ENCODE measurements at regions not wholly inside any gene's neighbourhood (a gene's known extent, or its start where the extent isn't known, plus 50 kb on each side); places are given as distances from the start of the nearest gene placed in this dataset.
A peak's percentile ranks its signal among the peaks of the same experiment; 100 is the strongest.

- CTCF ChIA-PET = no interaction called here
- TF ChIP-seq SMC3 (IDR thresholded peaks at IDR 0.05; ENCODE audit: low read depth, low read length) (no peak), CTCF (conservative IDR thresholded peaks at IDR 0.05; ENCODE audit: low read depth, low read length) (no peak), MXI1 (IDR thresholded peaks at IDR 0.05; ENCODE audit: borderline replicate concordance, low read depth, low read length) (no peak), RCOR1 (IDR thresholded peaks at IDR 0.05; ENCODE audit: insufficient replicate concordance, low read length) (no peak), CEBPB (IDR thresholded peaks at IDR 0.05; ENCODE audit: low read depth, low read length) (no peak), BHLHE40 (IDR thresholded peaks at IDR 0.05; ENCODE audit: low read depth, low read length) (peak; percentile 19; the same call in 1 of the 2 replicates), USF2 (IDR thresholded peaks at IDR 0.05; ENCODE audit: low read depth, low read length) (no peak), ELK1 (IDR thresholded peaks at IDR 0.05; ENCODE audit: borderline replicate concordance, low read depth, low read length) (no peak)
- no peak overlapping the region for H4K5ac ChIP-seq (ENCODE audit: low read depth, low read length)
- peak overlapping the region; percentile 78 for H2AFZ ChIP-seq (replicated peaks; ENCODE audit: low read length, poor library complexity)
- peak overlapping the region; percentile 58; the same call in 1 of the 2 replicates for H3K14ac ChIP-seq (replicated peaks; ENCODE audit: low read depth, low read length)
- peak overlapping the region; percentile 41; the same call in 1 of the 3 replicates for H2BK15ac ChIP-seq (ENCODE audit: low read depth, low read length)
- H3K9ac ChIP-seq (ENCODE audit: low read depth, low read length) = no peak overlapping the region
- no peak overlapping the region for H3K4me3 ChIP-seq (ENCODE audit: insufficient read depth, low read depth, low read length)
- H3K56ac ChIP-seq (ENCODE audit: extremely low read depth, insufficient read depth, low read length) = no peak overlapping the region
- peak overlapping the region; percentile 79 for H2BK20ac ChIP-seq (ENCODE audit: low read depth, low read length)
- dilution Hi-C loops (cut with HindIII; ENCODE audit: low sequenced_read_pairs, unreplicated experiment) = no loop called here
- H4K8ac ChIP-seq (ENCODE audit: low read depth in 2 of 2, low read length in 2 of 2) = peak overlapping the region; percentile 27 to 51; a peak in 3 of 4 replicates
- ATAC-seq (ENCODE audit: low read depth) (peak; percentile 60), DNase-seq (peak; percentile 75)
- in situ Hi-C loops (cut with MboI; ENCODE audit: low sequenced_read_pairs) = no loop called here
- peak overlapping the region; percentile 63 for H3K4ac ChIP-seq (ENCODE audit: low read depth, low read length)
- H3K27me3 ChIP-seq (ENCODE audit: control insufficient read depth, insufficient read depth, low read length) = 0 out of 2 replicates have a peak, but pooled peaks cover 2% of the 10 kb centered on the region
- H2AK9ac ChIP-seq (replicated peaks; ENCODE audit: low read depth, low read length, poor library complexity) = peak overlapping the region; percentile 4
- H2BK5ac ChIP-seq (ENCODE audit: low read depth, low read length, poor library complexity, severe bottlenecking) = no peak overlapping the region
- no peak overlapping the region for H3K27ac ChIP-seq (ENCODE audit: insufficient read depth, low read length)
- intact Hi-C loops (cut with micrococcal nuclease) = no loop called here
- H3K23ac ChIP-seq (ENCODE audit: low read depth, low read length) = peak overlapping the region; percentile 12; the same call in 1 of the 2 replicates
- BruUV-seq (replicated peaks) = no TSS peak
- POLR2A ChIA-PET (ENCODE audit: unreplicated experiment) = no interaction called here
- no peak overlapping the region for H3K18ac ChIP-seq (ENCODE audit: low read depth, low read length)
- H3K4me2 ChIP-seq (ENCODE audit: low read depth, low read length) = no peak overlapping the region
- no peaks in the 10 kb centered on the region for H3K9me1 ChIP-seq (ENCODE audit: insufficient read depth, low read length)
- H2BK120ac ChIP-seq (ENCODE audit: low read depth, low read length) = peak overlapping the region; percentile 82
- no peaks in the 10 kb centered on the region for H3K36me3 ChIP-seq (ENCODE audit: control insufficient read depth, insufficient read depth, low read length)
- no peak overlapping the region for H2AK5ac ChIP-seq (ENCODE audit: low read depth, low read length)
- peak overlapping the region; percentile 59 for H4K91ac ChIP-seq (ENCODE audit: insufficient read depth, low read depth, low read length)
- no peaks in the 10 kb centered on the region for H3K79me1 ChIP-seq (ENCODE audit: low read depth in 1 of 2, low read length in 2 of 2)
- H4K20me1 ChIP-seq (ENCODE audit: insufficient read depth, low read length) = no peaks in the 10 kb centered on the region
- no CpG with 5 or more reads among the region's 4 CpGs for WGBS, 2 experiments (ENCODE audit: extremely low coverage in 2 of 2, insufficient read length in 1 of 2)
- H3K4me1 ChIP-seq (ENCODE audit: control insufficient read depth, insufficient read depth, low read length) = peaks cover 4% of the 10 kb centered on the region
- H3K9me3 ChIP-seq (ENCODE audit: control insufficient read depth, insufficient read depth, low read length) = no peaks in the 10 kb centered on the region
Observed at GRCh38 chrX:38891641-38892413, 90.6 kb downstream of the MID1IP1 start.

Measured in IMR-90 (cell line).